ENCODE measurements at regions not wholly inside any gene's neighbourhood (a gene's known extent, or its start where the extent isn't known, plus 50 kb on each side); places are given as distances from the start of the nearest gene placed in this dataset.

DNA sequence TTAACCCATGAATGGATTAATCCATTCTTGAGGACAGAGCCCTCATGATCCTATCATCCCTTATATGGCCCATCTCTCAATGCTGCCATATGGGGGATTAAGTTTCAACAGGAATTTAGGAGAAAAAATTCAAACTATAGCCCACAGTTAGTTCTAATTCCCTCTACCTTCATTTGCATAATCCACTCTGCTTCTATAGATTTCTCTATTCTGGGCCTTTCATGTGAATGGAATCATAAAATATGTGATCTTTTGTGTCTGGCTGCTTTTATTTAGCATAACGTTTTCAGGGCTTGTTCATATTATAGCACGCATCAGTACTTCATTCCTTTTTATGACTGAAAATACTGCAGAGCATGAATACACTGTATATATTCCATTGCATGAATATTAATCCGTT is 55.4 kb downstream of the CTSL start:
- TF ChIP-seq, protein P1, sequence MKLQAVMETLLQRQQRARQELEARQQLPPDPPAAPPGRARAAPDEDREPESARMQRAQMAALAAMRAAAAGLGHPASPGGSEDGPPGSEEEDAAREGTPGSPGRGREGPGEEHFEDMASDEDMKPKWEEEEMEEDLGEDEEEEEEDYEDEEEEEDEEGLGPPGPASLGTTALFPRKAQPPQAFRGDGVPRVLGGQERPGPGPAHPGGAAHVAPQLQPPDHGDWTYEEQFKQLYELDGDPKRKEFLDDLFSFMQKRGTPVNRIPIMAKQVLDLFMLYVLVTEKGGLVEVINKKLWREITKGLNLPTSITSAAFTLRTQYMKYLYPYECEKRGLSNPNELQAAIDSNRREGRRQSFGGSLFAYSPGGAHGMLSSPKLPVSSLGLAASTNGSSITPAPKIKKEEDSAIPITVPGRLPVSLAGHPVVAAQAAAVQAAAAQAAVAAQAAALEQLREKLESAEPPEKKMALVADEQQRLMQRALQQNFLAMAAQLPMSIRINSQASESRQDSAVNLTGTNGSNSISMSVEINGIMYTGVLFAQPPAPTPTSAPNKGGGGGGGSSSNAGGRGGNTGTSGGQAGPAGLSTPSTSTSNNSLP (IDR thresholded peaks at IDR 0.05; ENCODE audit: borderline replicate concordance, low read depth, low read length) = no peak
- TF ChIP-seq RCOR1 (IDR thresholded peaks at IDR 0.05; ENCODE audit: borderline replicate concordance in 1 of 2, low read depth in 2 of 2, low read length in 2 of 2) (no peak), ZNF282 (CRISPR knock-in tag; IDR thresholded peaks at IDR 0.05) (no peak), FOXA3 (CRISPR knock-in tag; conservative IDR thresholded peaks at IDR 0.05 in 1 of 2, IDR thresholded peaks at IDR 0.05 in 1 of 2) (no peak)
